Ovary (tissue), 7 donors: ENCODE measurements at regions not wholly inside any gene's neighbourhood (a gene's known extent, or its start where the extent isn't known, plus 50 kb on each side); places are given as distances from the start of the nearest gene placed in this dataset.
"Not testable (repeated sequence)": the region's sequence is repeated elsewhere in the genome, so short reads cannot be mapped to it uniquely, and the experiment has no call there.

Source experiments
- DNase-seq, 5 donors: peaks; one replicate each; pipeline ENCODE4 v3.0.0-alpha.2; 2019 to 2020
- H3K27ac ChIP-seq, 2 donors: fragments of 200-600 bp; one replicate each; pipeline versions ENCODE4 v1.5.1 to v1.8.0; 2019 to 2022
- H3K27me3 ChIP-seq: fragments of 200-600 bp; one replicate; pipeline ENCODE4 v1.8.0; 2022
- H3K36me3 ChIP-seq: fragments of 200-600 bp; sonication (generic); one replicate; pipeline ENCODE4 v1.5.1; 2019
- H3K4me1 ChIP-seq: one replicate; pipeline ENCODE4 v1.8.1; 2013; ENCODE audit warnings: mild to moderate bottlenecking, moderate library complexity; ENCODE audit not compliant: insufficient read depth
- H3K4me3 ChIP-seq: fragments of 200-600 bp; sonication (generic); one replicate; pipeline ENCODE4 v1.5.1; 2017
- H3K9me3 ChIP-seq, 2 donors: fragments of 200-600 bp in 1 of 2; sonication (generic) in 1 of 2; one replicate each; pipeline versions ENCODE4 v1.5.1 to v1.8.1; 2013 to 2019; ENCODE audit warnings: mild to moderate bottlenecking in 1 of 2, moderate library complexity in 1 of 2
- CTCF ChIP-seq, 3 donors: fragments of 450-650 bp in 2 of 3; fragments of 200-600 bp in 1 of 3; IDR thresholded peaks; one replicate each; pipeline versions ENCODE4 v1.5.1 to v1.8.0; 2016 to 2022; ENCODE audit warnings: antibody characterized with exemption in 3 of 3, mild to moderate bottlenecking in 1 of 3
- EP300 ChIP-seq: sonication (generic); formaldehyde crosslinking; IDR thresholded peaks from one replicate; pipeline ENCODE4 v1.6.1; 2017; ENCODE audit warnings: antibody characterized with exemption
- POLR2A ChIP-seq: fragments of 450-650 bp; IDR thresholded peaks from one replicate; pipeline ENCODE4 v1.6.1; 2017; ENCODE audit warnings: antibody characterized with exemption, mild to moderate bottlenecking, moderate library complexity
- WGBS, 3 donors: extraction: QIAGEN DNeasy Blood & Tissue Kit in 1 of 3; methylation state at CpG; one replicate each; pipeline versions ENCODE4 v1.1.5 to v1.1.7; 2013 to 2017; 5-methylcytosine and 5-hydroxymethylcytosine counted together
- intact Hi-C, 4 donors: fragments of 100-400 bp; cut with DNase I; formaldehyde crosslinking; loops; one replicate each; pipeline versions ENCODE4 v1.11.0 to v1.15.1; 2022 to 2023
- donor health status: DM: no; HTN: no; CAD: no; lungs with moderate emphysema.
- donor health status: DM: no; HTN: no; CAD: no.
- donor health status: Bipolar disorder and iron deficiency.
- donor health status: DM: no; HTN: no; CAD: no.
- donor health status: DM: yes; HTN: yes; CAD: no.

- no peak for TF ChIP-seq POLR2A
- TF ChIP-seq CTCF (IDR thresholded peaks at IDR 0.05): no peak
- TF ChIP-seq EP300: no peak
- Histone ChIP-seq H3K4me3 (no peak overlapping the region), H3K27me3 (no peaks in the 10 kb centered on the region), H3K4me1 (no peaks in the 10 kb centered on the region), H3K9me3 (no peaks in the 10 kb centered on the region), H3K36me3 (no peaks in the 10 kb centered on the region), H3K27ac (no peak overlapping the region)
- intact Hi-C loops: no loop called here
- whole genome bisulfite sequencing, 3 donors: 83 to 86% (median 85%) methylated on average over 5 of the region's 5 CpGs
- no peak for DNase-seq
These were observed 191.9 kb downstream of the MC4R start for GRCh38 chr18:60180671-60181070.

- DNase-seq, H3K27me3 ChIP-seq, intact Hi-C loops, H3K9me3 ChIP-seq, H3K36me3 ChIP-seq, H3K4me3 ChIP-seq, H3K4me1 ChIP-seq, H3K27ac ChIP-seq: not testable (repeated sequence)
- WGBS, 3 donors: 90 to 93% (median 91%) methylated on average over 6 of the region's 6 CpGs
These were observed 194.4 kb downstream of the MC4R start for GRCh38 chr18:60178224-60178623.

GRCh38 chr18:60176259-60176658 lies 196.3 kb downstream of the MC4R start:
- Histone ChIP-seq H3K4me1 (no peaks in the 10 kb centered on the region), H3K4me3 (no peak overlapping the region), H3K36me3 (no peaks in the 10 kb centered on the region), H3K27ac (no peak overlapping the region), H3K27me3 (no peaks in the 10 kb centered on the region), H3K9me3 (no peaks in the 10 kb centered on the region)
- 67 to 69% (median 69%) methylated on average over 1 of the region's 1 CpG for WGBS, 3 donors
- intact Hi-C loops: no loop called here
- no peak for DNase-seq
- TF ChIP-seq CTCF (IDR thresholded peaks at IDR 0.05) (no peak), POLR2A (no peak), EP300 (no peak)

- 71 to 95% (median 73%) methylated on average over 2 of the region's 2 CpGs for WGBS, 3 donors
- H3K4me1 ChIP-seq: no peaks in the 10 kb centered on the region
- TF ChIP-seq POLR2A: no peak
- TF ChIP-seq EP300: no peak
- no peak for TF ChIP-seq CTCF (IDR thresholded peaks at IDR 0.05)
- H3K27me3 ChIP-seq: no peaks in the 10 kb centered on the region
- no peaks in the 10 kb centered on the region for H3K9me3 ChIP-seq
- DNase-seq: no peak
- intact Hi-C loops: no loop called here
- no peaks in the 10 kb centered on the region for H3K36me3 ChIP-seq
- no peak overlapping the region for H3K4me3 ChIP-seq
- H3K27ac ChIP-seq: no peak overlapping the region
These were observed 197.7 kb downstream of the MC4R start for GRCh38 chr18:60174832-60175231.

- 85 to 92% (median 89%) methylated on average over 2 of the region's 2 CpGs for WGBS, 3 donors
- H3K36me3 ChIP-seq: no peaks in the 10 kb centered on the region
- no peak for TF ChIP-seq POLR2A
- TF ChIP-seq CTCF (IDR thresholded peaks at IDR 0.05): no peak
- TF ChIP-seq EP300: no peak
- intact Hi-C loops: no loop called here
- no peak overlapping the region for H3K27ac ChIP-seq
- no peaks in the 10 kb centered on the region for H3K9me3 ChIP-seq
- no peak overlapping the region for H3K4me3 ChIP-seq
- DNase-seq: no peak
- H3K27me3 ChIP-seq: no peaks in the 10 kb centered on the region
- no peaks in the 10 kb centered on the region for H3K4me1 ChIP-seq
These were observed 200.5 kb downstream of the MC4R start for GRCh38 chr18:60172030-60172429.
